ENCODE measurements at regions not wholly inside any gene's neighbourhood (a gene's known extent, or its start where the extent isn't known, plus 50 kb on each side); places are given as distances from the start of the nearest gene placed in this dataset.

- TF ChIP-seq CTCF (IDR thresholded peaks at IDR 0.05) (no peak), POLR2A (IDR thresholded peaks at IDR 0.05) (no peak)
Measured at GRCh38 chr2:12338946-12339697, 377.6 kb upstream of the TRIB2 start.
